H1 (cell line): ENCODE measurements at regions not wholly inside any gene's neighbourhood (a gene's known extent, or its start where the extent isn't known, plus 50 kb on each side); places are given as distances from the start of the nearest gene placed in this dataset.

ENCODE experiments used
- CTCF ChIA-PET: fragments of 300-600 bp; sonication (Branson Sonifier 250); formaldehyde crosslinking; loops from one replicate; lab custom pipeline; 2021; ENCODE audit not compliant: partially characterized antibody; lab: Charles Lee
- POLR2A ChIA-PET: fragments of 300-600 bp; sonication (Branson Sonifier 250); formaldehyde crosslinking; loops from one replicate; lab custom pipeline; 2021; ENCODE audit warnings: inconsistent platforms; ENCODE audit not compliant: partially characterized antibody; lab: Charles Lee
- DNase-seq, 2 experiments: peaks; one replicate each; pipeline versions ENCODE4 v3.0.0 to v3.0.0-alpha.2; 2010 to 2022; ENCODE audit warnings: low spot score in 2 of 2, low read depth in 1 of 2, mixed read lengths in 1 of 2
- FAIRE-seq: peaks from 2 replicates; lab custom pipeline; 2011; peaks lifted over from hg19 to GRCh38; lab: Jason Lieb, UNC
- H2AFZ ChIP-seq: 2 replicates; pipeline ENCODE4 v1.8.1; 2012; ENCODE audit warnings: low read length, inconsistent platforms
- H2AK5ac ChIP-seq: 2 replicates; pipeline ENCODE4 v1.6.1; 2013; ENCODE audit warnings: low read depth, low read length
- H2BK120ac ChIP-seq: replicated peaks from 2 replicates; pipeline ENCODE3; 2013; ENCODE audit warnings: low read depth, low read length, inconsistent platforms
- H2BK12ac ChIP-seq: 2 replicates; pipeline ENCODE4 v1.6.1; 2013; ENCODE audit warnings: low read depth, low read length
- H2BK15ac ChIP-seq: 2 replicates; pipeline ENCODE4 v1.6.1; 2013; ENCODE audit warnings: low read length
- H2BK20ac ChIP-seq: 2 replicates; pipeline ENCODE4 v1.6.1; 2013; ENCODE audit warnings: low read length
- H2BK5ac ChIP-seq: 2 replicates; pipeline ENCODE4 v1.6.1; 2013; ENCODE audit warnings: low read depth, low read length
- H3K14ac ChIP-seq: 2 replicates; pipeline ENCODE4 v1.6.1; 2013; ENCODE audit warnings: inconsistent platforms; ENCODE audit not compliant: insufficient read length
- H3K18ac ChIP-seq: 2 replicates; pipeline ENCODE4 v1.6.1; 2013; ENCODE audit warnings: low read length; ENCODE audit errors: extremely low read depth
- H3K23ac ChIP-seq: 2 replicates; pipeline ENCODE4 v1.6.1; 2013; ENCODE audit warnings: inconsistent platforms; ENCODE audit not compliant: insufficient read length
- H3K23me2 ChIP-seq: 2 replicates; pipeline ENCODE4 v1.6.1; 2013; ENCODE audit warnings: low read depth, low read length
- H3K27ac ChIP-seq: 2 replicates; pipeline ENCODE4 v1.6.1; 2011; ENCODE audit warnings: low read depth, low read length, inconsistent platforms
- H3K27me3 ChIP-seq, 4 experiments: replicated peaks in 1 of 4; 1 replicate in 1 of 4; 2 replicates in 3 of 4; pipeline versions ENCODE4 v1.6.1 to v1.8.1; 2011 to 2013; ENCODE audit warnings: low read length in 3 of 4, mild to moderate bottlenecking in 3 of 4, inconsistent platforms in 2 of 4, mixed read lengths in 2 of 4, moderate library complexity in 1 of 4; ENCODE audit not compliant: control insufficient read depth in 3 of 4, insufficient read depth in 3 of 4; ENCODE audit errors: extremely low read depth in 1 of 4
- H3K36me3 ChIP-seq, 4 experiments: 2 replicates each; pipeline versions ENCODE4 v1.6.1 to v1.8.1; 2011 to 2013; ENCODE audit warnings: mild to moderate bottlenecking in 4 of 4, low read length in 3 of 4, moderate library complexity in 2 of 4, control low read depth in 1 of 4, inconsistent platforms in 1 of 4; ENCODE audit not compliant: insufficient read depth in 4 of 4, control insufficient read depth in 2 of 4
- H3K4ac ChIP-seq: replicated peaks from 2 replicates; pipeline ENCODE3; 2013; ENCODE audit warnings: low read length, low read depth, mixed read lengths, inconsistent platforms; ENCODE audit not compliant: insufficient read length
- H3K4me1 ChIP-seq, 4 experiments: replicated peaks in 1 of 4; 1 replicate in 1 of 4; 2 replicates in 3 of 4; pipeline versions ENCODE4 v1.6.1 to v1.8.1; 2011 to 2013; ENCODE audit warnings: low read length in 3 of 4, inconsistent platforms in 2 of 4, mixed read lengths in 1 of 4; ENCODE audit not compliant: insufficient read depth in 4 of 4, control insufficient read depth in 3 of 4
- H3K4me2 ChIP-seq, 2 experiments: 2 replicates each; pipeline versions ENCODE4 v1.6.1 to v1.8.1; 2011 to 2013; ENCODE audit warnings: low read depth in 2 of 2, low read length in 2 of 2, control low read depth in 1 of 2, inconsistent platforms in 1 of 2, mild to moderate bottlenecking in 1 of 2; ENCODE audit not compliant: insufficient read depth in 1 of 2
- H3K4me3 ChIP-seq, 4 experiments: fragments of 200-600, 300-600 bp in 1 of 4; sonication (generic), shearing (Covaris generic), sonication (Bioruptor Twin) in 1 of 4; 2 replicates each; pipeline versions ENCODE4 v1.5.1 to v1.8.1; 2011 to 2016; ENCODE audit warnings: low read length in 4 of 4, low read depth in 3 of 4, control low read depth in 2 of 4, inconsistent platforms in 2 of 4, mild to moderate bottlenecking in 2 of 4, mixed read lengths in 1 of 4, moderate library complexity in 1 of 4; ENCODE audit not compliant: insufficient read depth in 2 of 4; ENCODE audit errors: extremely low read depth in 1 of 4
- H3K56ac ChIP-seq: replicated peaks from 2 replicates; pipeline ENCODE3; 2013; ENCODE audit warnings: low read depth, mild to moderate bottlenecking, mixed read lengths, low read length, inconsistent platforms; ENCODE audit not compliant: insufficient read length
- H3K79me1 ChIP-seq: 2 replicates; pipeline ENCODE4 v1.6.1; 2013; ENCODE audit warnings: low read depth, low read length, control low read depth
- H3K79me2 ChIP-seq, 2 experiments: 2 replicates each; pipeline versions ENCODE4 v1.6.1 to v1.8.1; 2012 to 2013; ENCODE audit warnings: low read length in 2 of 2, mild to moderate bottlenecking in 2 of 2, inconsistent platforms in 1 of 2; ENCODE audit not compliant: insufficient read depth in 2 of 2, control insufficient read depth in 1 of 2
- H3K9ac ChIP-seq, 4 experiments: replicated peaks in 1 of 4; 1 replicate in 1 of 4; 2 replicates in 3 of 4; pipeline versions ENCODE4 v1.6.1 to v1.8.1; 2011 to 2013; ENCODE audit warnings: low read depth in 3 of 4, low read length in 3 of 4, control low read depth in 2 of 4, mild to moderate bottlenecking in 2 of 4, moderate library complexity in 2 of 4, inconsistent platforms in 1 of 4; ENCODE audit errors: extremely low read depth in 1 of 4
- H3K9me3 ChIP-seq, 2 experiments: 2 replicates each; pipeline versions ENCODE4 v1.6.1 to v1.8.1; 2012 to 2013; ENCODE audit warnings: mild to moderate bottlenecking in 2 of 2, moderate library complexity in 2 of 2, control low read depth in 1 of 2, inconsistent platforms in 1 of 2, low read depth in 1 of 2, low read length in 1 of 2, mixed read lengths in 1 of 2; ENCODE audit not compliant: insufficient read depth in 2 of 2
- H4K20me1 ChIP-seq, 2 experiments: replicated peaks in 1 of 2; 2 replicates each; pipeline versions ENCODE3 to v1.8.1; 2011 to 2013; ENCODE audit warnings: inconsistent platforms in 2 of 2, low read length in 2 of 2, mild to moderate bottlenecking in 1 of 2; ENCODE audit not compliant: insufficient read depth in 2 of 2, control insufficient read depth in 1 of 2
- H4K5ac ChIP-seq: 2 replicates; pipeline ENCODE4 v1.6.1; 2013; ENCODE audit warnings: low read length, low read depth, mixed read lengths, inconsistent platforms; ENCODE audit not compliant: insufficient read length
- H4K8ac ChIP-seq: 2 replicates; pipeline ENCODE4 v1.8.0; 2013; ENCODE audit warnings: mild to moderate bottlenecking, moderate library complexity, low read length, inconsistent platforms; ENCODE audit not compliant: insufficient read depth; ENCODE audit errors: extremely low read depth
- H4K91ac ChIP-seq: replicated peaks from 2 replicates; pipeline ENCODE3; 2013; ENCODE audit warnings: low read length, mixed read lengths, inconsistent platforms; ENCODE audit not compliant: insufficient read length
- ASH2L ChIP-seq: fragments of 200-600, 300-600 bp; sonication (generic); IDR thresholded peaks from one replicate; pipeline ENCODE4 v1.7.1; 2017; ENCODE audit warnings: low read length
- CBX8 ChIP-seq: fragments of 300-800, 300-1000 bp; sonication (generic); IDR thresholded peaks from 2 replicates; pipeline ENCODE4 v1.7.1; 2016; ENCODE audit warnings: low read depth, low read length, borderline replicate concordance
- CREB1 ChIP-seq: IDR thresholded peaks from 2 replicates; pipeline ENCODE4 v1.6.1; 2012; ENCODE audit warnings: inconsistent platforms
- CTBP2 ChIP-seq: IDR thresholded peaks from 2 replicates; pipeline ENCODE4 v1.7.0; 2011; ENCODE audit warnings: borderline replicate concordance, mild to moderate bottlenecking, moderate library complexity, mixed read lengths, low read length; ENCODE audit not compliant: insufficient read depth, insufficient read length
- EZH2 ChIP-seq: fragments of 200-600 bp; sonication (generic); IDR thresholded peaks from 2 replicates; pipeline ENCODE4 v1.7.1; 2012; ENCODE audit warnings: low read depth, mild to moderate bottlenecking, moderate library complexity, low read length, inconsistent platforms; ENCODE audit not compliant: severe bottlenecking
- JUN ChIP-seq: IDR thresholded peaks from 2 replicates; pipeline ENCODE4 v1.6.1; 2011; ENCODE audit warnings: low read depth, mild to moderate bottlenecking, improper control_type of control experiment, low read length
- POU5F1 ChIP-seq: IDR thresholded peaks from 2 replicates; pipeline ENCODE4 v1.6.1; 2011; ENCODE audit warnings: low read depth, mild to moderate bottlenecking, low read length, moderate library complexity
- RFX5 ChIP-seq: IDR thresholded peaks from 2 replicates; pipeline ENCODE4 v1.6.1; 2011; ENCODE audit warnings: low read depth, low read length, improper control_type of control experiment, borderline replicate concordance
- SIN3A ChIP-seq, 2 experiments: IDR thresholded peaks in 1 of 2; conservative IDR thresholded peaks in 1 of 2; 2 replicates each; pipeline ENCODE4 v1.6.1; 2011 to 2012; ENCODE audit warnings: low read length in 2 of 2, improper control_type of control experiment in 1 of 2, low read depth in 1 of 2, mild to moderate bottlenecking in 1 of 2
- SIRT6 ChIP-seq: IDR thresholded peaks from one replicate; pipeline ENCODE4 v1.7.1; 2012; ENCODE audit warnings: low read length, inconsistent platforms
- SRF ChIP-seq: IDR thresholded peaks from 2 replicates; pipeline ENCODE4 v1.6.1; 2011; ENCODE audit warnings: mild to moderate bottlenecking, low read depth, low read length, moderate library complexity
- TAF1 ChIP-seq: IDR thresholded peaks from 2 replicates; pipeline ENCODE4 v1.6.1; 2011; ENCODE audit warnings: mild to moderate bottlenecking, low read depth, low read length
- YY1 ChIP-seq: IDR thresholded peaks from 2 replicates; pipeline ENCODE4 v1.6.1; 2011; ENCODE audit warnings: low read depth, mild to moderate bottlenecking, low read length
- ZNF274 ChIP-seq: IDR thresholded peaks from 2 replicates; pipeline ENCODE4 v1.7.0; 2012; ENCODE audit warnings: low read length, borderline replicate concordance; ENCODE audit errors: extremely low read depth
- WGBS, 2 experiments: shearing (Covaris generic) in 1 of 2; methylation state at CpG; one replicate each; pipeline versions ENCODE4 v1.1.6 to v1.1.7; 2013 to 2015; ENCODE audit warnings: low lambda C conversion rate in 2 of 2, mixed read lengths in 2 of 2, inconsistent platforms in 1 of 2, low coverage in 1 of 2, missing lambda C conversion rate in 1 of 2; ENCODE audit not compliant: insufficient replicate concordance in 2 of 2, insufficient coverage in 1 of 2, insufficient read length in 1 of 2; ENCODE audit errors: extremely low coverage in 1 of 2, missing lambda C conversion rate in 1 of 2; 5-methylcytosine and 5-hydroxymethylcytosine counted together
- TF ChIP-seq, protein P1 (sequence below): IDR thresholded peaks from 2 replicates; pipeline ENCODE4 v1.6.1; 2012; ENCODE audit warnings: inconsistent platforms

GRCh38 chr14:98341211-98341610 is 930.8 kb downstream of the BCL11B start:
- ChIA-PET CTCF (no interaction called here), POLR2A (no interaction called here)
- FAIRE-seq (no peak), DNase-seq (no peak)
- H2AK5ac ChIP-seq: no peak overlapping the region
- H3K56ac ChIP-seq: no peak overlapping the region
- no peaks in the 10 kb centered on the region for H3K9me3 ChIP-seq
- no peaks in the 10 kb centered on the region for H3K79me2 ChIP-seq
- no peaks in the 10 kb centered on the region for H3K79me1 ChIP-seq
- no peak overlapping the region for H2BK5ac ChIP-seq
- no peak overlapping the region for H2BK15ac ChIP-seq
- H4K5ac ChIP-seq: no peak overlapping the region
- H3K27ac ChIP-seq: no peak overlapping the region
- H2BK20ac ChIP-seq: no peak overlapping the region
- no peak overlapping the region for H2BK12ac ChIP-seq
- no peak overlapping the region for H3K4me2 ChIP-seq
- no peak overlapping the region for H3K18ac ChIP-seq
- no peaks in the 10 kb centered on the region; the same call in 1 of the 2 replicates for H3K23me2 ChIP-seq
- no peaks in the 10 kb centered on the region for H3K36me3 ChIP-seq
- H4K91ac ChIP-seq: no peak overlapping the region
- no peaks in the 10 kb centered on the region for H3K4me1 ChIP-seq
- no peaks in the 10 kb centered on the region for H4K20me1 ChIP-seq
- no peak overlapping the region for H2BK120ac ChIP-seq
- H3K27me3 ChIP-seq: no peaks in the 10 kb centered on the region
- no peak overlapping the region for H3K23ac ChIP-seq
- no peak overlapping the region for H3K4ac ChIP-seq
- H2AFZ ChIP-seq: no peak overlapping the region
- no peak overlapping the region for H3K4me3 ChIP-seq
- WGBS, 2 experiments: 89% methylated on average over 3 of the region's 3 CpGs; no CpG with 5 or more reads in 1 of the 2 experiments
- no peak overlapping the region for H3K9ac ChIP-seq
- no peak overlapping the region for H3K14ac ChIP-seq
- H4K8ac ChIP-seq: no peak overlapping the region
- TF ChIP-seq SIN3A (conservative IDR thresholded peaks at IDR 0.05 in 1 of 2, IDR thresholded peaks at IDR 0.05 in 1 of 2; ENCODE audit: low read depth in 1 of 2, low read length in 2 of 2) (no peak), CTBP2 (no peak), CBX8 (no peak), TAF1 (no peak), SIRT6 (no peak), SRF (no peak), YY1 (no peak), POU5F1 (no peak), EZH2 (no peak), RFX5 (no peak), JUN (no peak), ASH2L (no peak), ZNF274 (no peak), CREB1 (no peak)
- TF ChIP-seq, protein P1, sequence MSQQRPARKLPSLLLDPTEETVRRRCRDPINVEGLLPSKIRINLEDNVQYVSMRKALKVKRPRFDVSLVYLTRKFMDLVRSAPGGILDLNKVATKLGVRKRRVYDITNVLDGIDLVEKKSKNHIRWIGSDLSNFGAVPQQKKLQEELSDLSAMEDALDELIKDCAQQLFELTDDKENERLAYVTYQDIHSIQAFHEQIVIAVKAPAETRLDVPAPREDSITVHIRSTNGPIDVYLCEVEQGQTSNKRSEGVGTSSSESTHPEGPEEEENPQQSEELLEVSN: no peak
